Hepatocyte (in vitro differentiated cells): ENCODE measurements at regions not wholly inside any gene's neighbourhood (a gene's known extent, or its start where the extent isn't known, plus 50 kb on each side); places are given as distances from the start of the nearest gene placed in this dataset.

Experiments
- DNase-seq: peaks from one replicate; pipeline ENCODE4 v3.0.0-alpha.2; 2016; ENCODE audit warnings: low spot score
- H2AFZ ChIP-seq: fragments of 200-600 bp; sonication (generic); 2 replicates; pipeline ENCODE4 v1.6.0; 2016; ENCODE audit warnings: antibody characterized with exemption, mild to moderate bottlenecking
- H3K27ac ChIP-seq: fragments of 200-600 bp; sonication (generic); 2 replicates; pipeline ENCODE4 v1.5.1; 2016; ENCODE audit warnings: mild to moderate bottlenecking
- H3K27me3 ChIP-seq: fragments of 200-600 bp; sonication (generic); 2 replicates; pipeline ENCODE4 v1.6.1; 2016
- H3K36me3 ChIP-seq: fragments of 200-600 bp; sonication (generic); replicated peaks from 2 replicates; pipeline ENCODE4 v1.5.1; 2016; ENCODE audit warnings: low read depth; ENCODE audit not compliant: insufficient read depth
- H3K4me1 ChIP-seq: fragments of 200-600 bp; sonication (generic); 2 replicates; pipeline ENCODE4 v1.5.1; 2016; ENCODE audit warnings: mild to moderate bottlenecking, moderate library complexity; ENCODE audit not compliant: insufficient read depth
- H3K4me2 ChIP-seq: fragments of 200-600 bp; sonication (generic); 2 replicates; pipeline ENCODE4 v1.6.0; 2016
- H3K4me3 ChIP-seq: fragments of 200-600 bp; sonication (generic); 2 replicates; pipeline ENCODE4 v1.5.1; 2016; ENCODE audit warnings: mild to moderate bottlenecking
- H3K79me2 ChIP-seq: fragments of 200-600 bp; sonication (generic); 2 replicates; pipeline ENCODE4 v1.6.0; 2017; ENCODE audit warnings: mild to moderate bottlenecking
- H3K9me2 ChIP-seq: fragments of 200-600 bp; sonication (generic); replicated peaks from 2 replicates; pipeline ENCODE4 v1.6.0; 2017; ENCODE audit warnings: mild to moderate bottlenecking; ENCODE audit not compliant: insufficient read depth
- H3K9me3 ChIP-seq: fragments of 200-600 bp; sonication (generic); 2 replicates; pipeline ENCODE4 v1.5.1; 2016; ENCODE audit warnings: low read depth, mild to moderate bottlenecking
- H4K20me1 ChIP-seq: fragments of 200-600 bp; sonication (generic); 2 replicates; pipeline ENCODE4 v1.6.0; 2016; ENCODE audit warnings: mild to moderate bottlenecking; ENCODE audit not compliant: insufficient read depth, poor library complexity, severe bottlenecking
- CTCF ChIP-seq: fragments of 200-600 bp; sonication (generic); IDR thresholded peaks from 2 replicates; pipeline ENCODE4 v1.5.1; 2016; ENCODE audit warnings: antibody characterized with exemption, mild to moderate bottlenecking; ENCODE audit not compliant: poor library complexity
- EZH2 ChIP-seq: fragments of 200-600 bp; sonication (generic); IDR thresholded peaks from 2 replicates; pipeline ENCODE4 v1.6.1; 2016; ENCODE audit warnings: antibody characterized with exemption, mild to moderate bottlenecking, borderline replicate concordance
- EZH2phosphoT487 ChIP-seq: fragments of 200-600 bp; sonication (generic); IDR thresholded peaks from one replicate; pipeline ENCODE4 v1.6.1; 2018; ENCODE audit warnings: antibody characterized with exemption, mild to moderate bottlenecking, low read depth, moderate library complexity; ENCODE audit not compliant: unreplicated experiment, severe bottlenecking
- WGBS: methylation state at CpG from one replicate; pipeline ENCODE4 v1.1.6; 2016; ENCODE audit warnings: low lambda C conversion rate; ENCODE audit errors: missing lambda C conversion rate; 5-methylcytosine and 5-hydroxymethylcytosine counted together

GRCh38 chr22:49426098-49426497 is 401.6 kb downstream of the BRD1 start:
- H3K36me3 ChIP-seq = no peaks in the 10 kb centered on the region
- DNase-seq = no peak
- no peak overlapping the region for H3K27ac ChIP-seq
- no peak for TF ChIP-seq CTCF
- TF ChIP-seq EZH2phosphoT487 = no peak
- no peak for TF ChIP-seq EZH2
- H3K9me3 ChIP-seq = no peaks in the 10 kb centered on the region
- no peaks in the 10 kb centered on the region for H3K9me2 ChIP-seq
- no peak overlapping the region for H2AFZ ChIP-seq
- H3K27me3 ChIP-seq = peaks cover 14% of the 10 kb centered on the region
- H3K79me2 ChIP-seq = no peaks in the 10 kb centered on the region
- WGBS = 81% methylated on average over 7 of the region's 7 CpGs
- H3K4me3 ChIP-seq = no peak overlapping the region
- no peaks in the 10 kb centered on the region for H4K20me1 ChIP-seq
- H3K4me1 ChIP-seq = no peaks in the 10 kb centered on the region
- H3K4me2 ChIP-seq = no peak overlapping the region

DNA sequence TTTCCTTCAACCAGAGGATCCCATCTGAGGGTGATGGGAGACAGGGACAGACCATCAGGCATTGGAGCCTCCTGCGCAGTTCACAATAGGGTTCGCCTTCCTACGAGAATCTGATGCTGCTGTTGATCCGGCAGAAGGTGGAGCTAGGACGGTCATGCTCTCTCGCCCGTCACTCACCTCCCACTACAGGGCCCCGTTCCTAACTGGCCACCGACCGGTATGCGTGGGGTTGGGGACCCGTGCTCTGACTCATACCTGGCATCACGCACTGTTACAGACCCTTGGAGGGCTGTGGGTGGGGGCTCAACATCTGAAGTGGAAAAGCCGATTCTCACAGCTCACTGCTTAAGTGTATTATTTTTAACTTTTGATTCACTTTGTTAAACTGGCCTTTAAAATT is 402.3 kb downstream of the BRD1 start:
- Histone ChIP-seq H2AFZ (no peak overlapping the region), H3K4me2 (no peak overlapping the region), H3K79me2 (no peaks in the 10 kb centered on the region), H3K4me1 (no peaks in the 10 kb centered on the region), H3K36me3 (no peaks in the 10 kb centered on the region), H3K27me3 (peaks cover 11% of the 10 kb centered on the region), H4K20me1 (no peaks in the 10 kb centered on the region), H3K27ac (no peak overlapping the region), H3K9me3 (no peaks in the 10 kb centered on the region), H3K4me3 (no peak overlapping the region), H3K9me2 (no peaks in the 10 kb centered on the region)
- no peak for DNase-seq
- TF ChIP-seq EZH2 = no peak
- no peak for TF ChIP-seq CTCF
- TF ChIP-seq EZH2phosphoT487 = no peak
- WGBS = 61% methylated on average over 14 of the region's 14 CpGs

GRCh38 chr22:49424893-49425270 is 402.8 kb downstream of the BRD1 start:
- no peak overlapping the region for H3K27ac ChIP-seq
- no peaks in the 10 kb centered on the region for H3K79me2 ChIP-seq
- H2AFZ ChIP-seq = no peak overlapping the region
- no peaks in the 10 kb centered on the region for H4K20me1 ChIP-seq
- peaks cover 8% of the 10 kb centered on the region for H3K27me3 ChIP-seq
- no peak for DNase-seq
- no peaks in the 10 kb centered on the region for H3K9me2 ChIP-seq
- H3K36me3 ChIP-seq = no peaks in the 10 kb centered on the region
- no peak for TF ChIP-seq EZH2
- TF ChIP-seq EZH2phosphoT487 = no peak
- TF ChIP-seq CTCF = no peak
- no peak overlapping the region for H3K4me2 ChIP-seq
- H3K4me1 ChIP-seq = no peaks in the 10 kb centered on the region
- 90% methylated on average over 10 of the region's 10 CpGs for WGBS
- H3K4me3 ChIP-seq = no peak overlapping the region
- no peaks in the 10 kb centered on the region for H3K9me3 ChIP-seq

GRCh38 chr22:49423125-49423650 is 404.5 kb downstream of the BRD1 start:
- Histone ChIP-seq H3K9me2 (no peaks in the 10 kb centered on the region), H3K27me3 (peaks cover 8% of the 10 kb centered on the region), H3K79me2 (no peaks in the 10 kb centered on the region), H4K20me1 (no peaks in the 10 kb centered on the region), H3K27ac (no peak overlapping the region), H3K4me1 (no peaks in the 10 kb centered on the region), H3K4me2 (no peak overlapping the region), H2AFZ (no peak overlapping the region), H3K36me3 (no peaks in the 10 kb centered on the region), H3K9me3 (no peaks in the 10 kb centered on the region), H3K4me3 (no peak overlapping the region)
- WGBS = 88% methylated on average over 16 of the region's 17 CpGs
- TF ChIP-seq EZH2 (no peak), EZH2phosphoT487 (no peak), CTCF (no peak)
- no peak for DNase-seq
